ENCODE measurements at regions not wholly inside any gene's neighbourhood (a gene's known extent, or its start where the extent isn't known, plus 50 kb on each side); places are given as distances from the start of the nearest gene placed in this dataset.
"Not testable (repeated sequence)": the region's sequence is repeated elsewhere in the genome, so short reads cannot be mapped to it uniquely, and the experiment has no call there.

- DNase-seq = no peak
These were observed 50.0 kb downstream of the SOD2 start for GRCh38 chr6:159642995-159643394.

DNA sequence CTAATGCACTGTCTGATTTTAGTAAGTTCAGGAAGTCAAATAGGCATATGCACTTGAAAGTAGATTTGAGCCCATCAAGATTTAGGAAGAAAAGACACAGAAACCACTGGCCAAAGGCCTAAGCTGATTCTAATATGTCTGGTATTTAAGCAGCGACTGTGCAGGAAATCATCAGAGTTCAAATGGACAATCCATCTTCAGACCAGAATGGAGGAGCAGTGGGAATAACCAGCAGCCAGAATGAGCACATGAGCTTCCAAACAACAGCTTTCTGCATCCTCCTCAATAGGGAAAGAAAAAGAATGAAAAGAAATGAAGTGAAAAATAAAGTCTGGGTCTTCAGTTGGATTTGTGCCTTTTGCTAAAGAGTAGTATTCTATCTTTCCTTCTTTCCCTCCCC lies 50.6 kb downstream of the SOD2 start:
- DNase-seq = no peak

DNA sequence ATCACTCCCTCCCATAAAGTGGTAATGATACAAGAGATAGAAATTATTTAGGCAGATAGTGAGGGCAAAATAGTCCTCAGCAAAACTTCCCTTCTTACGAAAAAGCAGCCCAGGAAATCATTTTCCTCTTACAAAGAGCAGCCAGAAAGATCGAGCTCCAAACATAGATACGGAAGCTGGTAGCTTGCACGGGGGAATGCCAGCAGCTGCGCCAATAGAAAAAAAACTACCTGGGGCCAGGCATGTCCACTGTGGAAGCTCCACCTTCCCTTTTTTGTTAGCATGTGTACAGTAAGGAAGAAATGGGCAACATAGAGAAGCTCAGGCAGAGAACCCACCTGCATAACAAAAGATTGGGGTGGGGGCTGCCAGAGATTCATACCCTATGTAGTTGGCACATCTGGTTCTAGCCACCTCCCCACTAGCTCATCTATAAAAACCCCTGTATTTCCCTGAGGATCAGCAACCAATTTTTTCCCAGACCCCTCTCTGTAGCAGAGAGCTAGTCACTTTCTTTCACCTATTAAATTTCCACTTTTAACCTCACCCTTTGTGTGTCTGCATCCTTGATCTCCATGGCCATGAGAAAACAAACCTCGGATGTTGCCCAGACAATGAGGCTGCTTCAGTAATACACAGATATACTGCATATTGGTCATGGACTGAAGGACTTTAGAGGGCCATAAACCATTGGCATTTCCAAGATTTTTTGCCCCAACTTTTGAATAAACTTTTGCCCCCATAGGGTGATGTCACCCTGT lies 52.1 kb downstream of the SOD2 start:
- DNase-seq = no peak

GRCh38 chr6:159640322-159640721 lies 52.7 kb downstream of the SOD2 start:
- peak; percentile 18 for DNase-seq

- DNase-seq = peak; percentile 56
These were observed 53.3 kb downstream of the SOD2 start for GRCh38 chr6:159639721-159640120.

DNA sequence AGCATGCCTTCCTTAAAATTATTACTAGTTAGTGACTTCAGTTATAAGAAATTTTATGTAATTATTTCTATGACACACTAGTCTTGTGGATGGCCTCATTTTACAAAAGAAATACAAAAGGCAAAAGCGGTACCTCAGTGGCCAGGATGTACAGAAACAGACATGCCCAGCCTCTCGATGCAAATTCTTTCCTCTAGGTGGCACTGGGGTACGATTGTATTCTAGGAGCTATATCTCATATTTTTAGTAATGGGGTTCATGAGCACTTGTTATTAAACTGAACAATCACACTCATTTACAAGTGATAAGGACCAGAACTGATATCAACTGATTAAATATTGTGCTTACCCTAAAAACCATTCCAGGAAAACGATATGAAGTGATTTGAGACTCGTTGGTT lies 59.8 kb downstream of the SOD2 start:
- DNase-seq = no peak

DNA sequence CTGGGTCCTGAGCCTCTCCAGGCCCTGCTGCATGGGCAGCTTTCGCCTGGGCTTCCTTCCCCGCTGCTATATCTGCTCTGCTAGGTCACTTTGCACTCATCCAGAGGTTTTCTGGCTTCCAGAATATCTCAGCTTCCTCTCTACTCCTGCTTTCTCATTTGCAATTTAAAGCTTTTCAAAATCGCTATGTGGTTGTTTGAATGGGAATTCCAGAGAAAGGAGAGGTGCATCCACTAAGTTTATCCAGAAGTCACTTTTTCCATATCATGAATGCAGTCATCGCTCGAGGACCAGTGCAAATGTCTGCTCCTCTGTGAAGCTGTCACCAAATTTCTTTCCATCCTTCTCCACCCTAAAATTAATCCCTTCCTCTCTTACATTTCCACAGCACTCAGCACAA lies 61.2 kb downstream of the SOD2 start:
- no peak for DNase-seq

DNA sequence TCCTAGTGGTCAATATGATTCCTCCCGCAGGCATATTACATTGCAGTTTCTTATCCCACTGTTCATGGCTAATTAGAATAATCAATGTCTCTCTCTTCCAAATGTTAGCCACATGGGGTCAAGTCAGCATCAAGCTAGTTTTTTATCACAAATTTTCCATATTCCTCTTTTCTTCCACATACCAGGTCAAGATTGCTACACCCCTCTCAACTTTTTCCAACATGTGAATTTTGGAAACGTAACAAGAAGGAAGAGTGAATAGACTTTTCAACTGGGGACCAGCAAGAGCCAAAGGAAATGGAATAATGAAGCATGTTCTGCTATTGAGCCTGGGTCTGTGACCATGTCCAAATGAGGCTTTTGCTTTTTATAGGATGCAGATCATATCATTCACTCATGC lies 65.1 kb downstream of the SOD2 start:
- DNase-seq = no peak

DNA sequence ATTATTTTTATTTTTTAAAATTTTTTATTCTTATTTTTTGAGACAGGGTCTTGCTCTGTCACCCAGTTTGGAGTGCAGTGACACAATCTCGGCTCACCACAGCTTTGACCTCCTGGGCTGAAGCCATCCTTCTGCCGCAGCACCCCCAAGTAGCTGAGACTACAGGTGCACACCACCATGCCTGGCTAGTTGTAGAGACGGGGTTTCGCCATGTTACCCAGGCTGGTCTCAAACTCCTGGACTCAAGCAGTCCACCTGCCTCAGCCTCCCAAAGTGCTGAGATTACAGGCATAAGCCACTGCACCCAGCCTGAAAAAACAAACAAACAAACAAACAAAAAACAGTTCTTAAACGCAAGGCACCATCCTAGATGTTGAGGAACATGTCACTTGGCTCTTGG lies 66.5 kb downstream of the SOD2 start:
- not testable (repeated sequence) for DNase-seq

DNA sequence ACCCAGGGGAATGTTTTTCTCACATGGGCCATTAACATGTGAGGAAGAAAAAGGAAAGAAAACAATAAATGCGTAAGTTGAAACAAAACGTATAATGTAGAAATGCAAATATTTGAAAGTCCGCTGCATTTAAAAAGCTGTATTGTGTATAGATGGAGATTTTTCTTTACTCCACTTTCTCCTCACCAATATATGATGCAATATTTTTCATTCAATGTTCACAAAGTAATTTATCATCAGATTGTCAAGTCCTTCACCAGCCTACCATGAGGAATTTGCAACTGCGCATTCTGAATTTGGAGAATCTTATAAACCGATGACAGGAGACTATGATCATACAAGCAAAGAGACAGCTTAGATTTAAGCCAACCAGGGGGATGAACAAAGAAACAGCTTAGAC lies 69.9 kb downstream of the SOD2 start:
- no peak for DNase-seq

DNA sequence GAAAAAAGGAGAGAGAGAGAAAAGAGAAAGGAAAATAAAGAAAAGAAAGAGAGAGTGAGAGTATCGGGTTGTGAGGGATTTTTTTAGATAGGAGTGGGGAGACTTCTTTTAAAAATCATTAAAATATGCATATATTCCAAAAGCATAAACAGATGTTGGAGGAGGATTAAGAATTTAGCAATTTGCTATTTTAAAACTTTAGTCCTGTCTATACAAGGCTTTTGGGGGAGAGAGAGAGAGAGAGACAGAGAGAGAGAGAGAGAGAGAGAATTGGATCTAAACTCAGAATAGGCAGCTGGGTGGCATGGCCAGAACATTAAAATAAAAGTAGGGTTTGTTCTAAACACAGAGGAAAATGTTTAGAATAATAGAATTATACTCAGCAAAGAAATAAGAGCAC lies 72.1 kb downstream of the SOD2 start:
- no peak for DNase-seq

DNA sequence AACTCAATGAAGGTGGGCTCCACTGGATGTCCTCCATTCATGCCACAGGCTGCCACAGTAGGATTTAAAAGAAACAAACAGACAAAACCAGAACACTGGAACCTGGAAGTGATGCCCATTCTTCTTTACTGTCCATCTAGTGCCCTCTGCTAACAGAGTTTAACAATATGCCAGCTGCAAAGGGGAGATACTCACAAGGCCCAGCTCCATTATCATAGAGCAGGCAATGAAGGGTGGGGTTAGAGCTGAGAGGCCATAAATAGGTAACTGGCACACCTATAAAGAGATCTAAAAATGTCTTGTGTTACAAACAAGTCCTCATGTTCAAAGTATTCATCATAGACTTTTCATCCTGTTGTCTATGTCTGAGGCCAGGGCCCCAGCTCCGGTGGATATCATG lies 75.6 kb downstream of the SOD2 start:
- no peak for DNase-seq

- no peak for DNase-seq
These were observed 76.6 kb downstream of the SOD2 start for GRCh38 chr6:159616456-159616855.

GRCh38 chr6:159615918-159616317 lies 77.1 kb downstream of the SOD2 start:
- no peak for DNase-seq

- DNase-seq = no peak
These were observed 82.2 kb downstream of the SOD2 start for GRCh38 chr6:159610881-159611280.

GRCh38 chr6:159609652-159610178 lies 83.3 kb downstream of the SOD2 start:
- no peak for DNase-seq

DNA sequence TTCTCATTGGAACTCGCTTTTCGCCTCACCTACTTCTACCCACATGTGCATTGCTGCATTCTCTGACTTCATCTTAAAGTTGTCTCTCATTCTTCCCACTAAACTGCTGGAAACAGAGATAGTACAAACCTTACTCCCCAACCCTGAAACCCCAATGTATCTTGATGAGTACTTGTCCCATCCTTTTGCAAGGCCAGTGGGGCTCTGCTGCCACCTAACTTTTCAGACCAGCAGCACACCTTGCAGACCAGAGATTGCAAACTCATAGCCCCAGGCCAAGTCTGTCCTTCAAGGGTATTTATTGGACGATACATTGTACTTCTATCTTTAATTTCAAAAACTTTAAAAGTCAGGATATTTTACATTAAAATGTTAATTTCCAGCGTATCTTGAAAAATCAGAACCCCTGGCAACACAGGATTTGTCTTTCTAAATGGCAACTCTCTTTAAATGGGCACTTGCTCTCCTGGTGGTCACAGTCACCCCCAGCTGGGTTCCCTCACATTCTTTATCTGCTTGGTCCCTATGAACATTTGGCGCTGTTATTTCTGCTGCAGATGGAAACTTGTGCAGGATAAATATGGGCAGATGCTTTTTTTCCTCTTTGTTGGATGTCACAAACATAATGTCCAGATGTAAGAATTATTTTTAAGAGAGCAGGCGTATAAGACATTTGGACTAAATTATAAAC lies 83.9 kb downstream of the SOD2 start:
- DNase-seq = no peak

- no peak for DNase-seq
These were observed 86.3 kb downstream of the SOD2 start for GRCh38 chr6:159606786-159607185.

- no peak for DNase-seq
These were observed 88.5 kb downstream of the SOD2 start for GRCh38 chr6:159604443-159604956.

DNA sequence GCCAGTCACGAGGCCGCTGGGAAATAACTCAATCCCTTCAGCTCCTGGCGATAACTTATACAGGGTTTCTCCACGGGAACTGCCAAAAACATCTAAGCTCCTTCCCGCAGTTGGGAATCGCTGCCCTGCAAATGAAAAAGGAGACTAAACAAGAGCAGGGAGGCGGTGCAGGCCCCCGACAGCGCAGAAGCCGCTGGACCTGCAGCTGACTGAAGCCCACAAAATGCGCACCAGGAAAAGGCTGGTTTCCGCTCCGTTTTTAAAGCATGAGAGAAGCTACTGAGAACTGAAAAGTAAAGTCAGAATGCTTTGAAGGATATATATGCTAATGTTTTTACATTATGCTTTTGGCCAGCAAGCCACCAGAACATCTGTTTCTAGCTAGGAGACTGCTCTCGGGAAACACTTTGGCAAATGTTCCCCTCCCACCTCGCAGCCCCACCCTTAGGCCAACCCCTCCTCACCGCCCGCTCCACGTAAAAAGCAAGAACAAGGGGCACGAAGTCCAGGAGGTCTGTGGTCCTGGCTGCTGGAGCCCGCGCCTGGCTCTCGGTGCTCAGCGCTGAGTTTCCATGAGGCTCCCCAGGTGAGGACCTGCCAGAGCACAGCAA lies 90.5 kb downstream of the SOD2 start:
- no peak for DNase-seq

GRCh38 chr6:159601211-159601610 lies 91.8 kb downstream of the SOD2 start:
- DNase-seq = no peak

GRCh38 chr6:159595173-159595572 lies 97.9 kb downstream of the SOD2 start:
- no peak for DNase-seq

DNA sequence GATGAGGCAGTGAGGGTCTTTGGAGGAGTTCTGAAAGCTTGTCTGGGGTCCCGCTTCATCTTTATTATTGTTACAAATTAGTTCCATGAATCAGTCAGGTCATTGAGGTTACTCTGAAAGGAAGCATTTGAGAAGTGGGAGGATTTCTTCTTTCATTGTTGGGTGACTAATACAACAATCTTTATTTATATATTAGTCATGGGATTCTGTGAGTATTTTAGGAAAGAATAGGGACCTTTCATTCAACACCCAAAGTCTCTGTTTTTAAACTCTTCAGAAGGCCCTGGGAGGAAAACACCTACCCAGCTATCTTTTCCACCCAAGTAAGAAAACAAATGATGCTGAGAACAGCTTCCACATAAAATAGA lies 98.3 kb downstream of the SOD2 start:
- no peak for DNase-seq
